HepG2 (cell line): ENCODE measurements at regions not wholly inside any gene's neighbourhood (a gene's known extent, or its start where the extent isn't known, plus 50 kb on each side); places are given as distances from the start of the nearest gene placed in this dataset.

ENCODE experiments used
- ATAC-seq: fragments of 200-7000 bp; cut with Tn5 transposase; 3 replicates; pipeline ENCODE4 v1.9.1; 2020; ENCODE audit warnings: mild to moderate bottlenecking, moderate library complexity
- BruUV-seq: library from RNA; stranded (reverse); fragments of 400-500 nt; replicated peaks from 2 replicates; lab custom pipeline; 2021; lab: Mats Ljungman, UMichigan
- CTCF ChIA-PET: fragments of 300-600 bp; formaldehyde crosslinking; extraction: SDS; loops from one replicate; lab custom pipeline; 2021; ENCODE audit warnings: low total read pairs, inconsistent platforms, low intra/inter-chr PET ratio; lab: Yijun Ruan, JAX
- POLR2A ChIA-PET: fragments of 350-600 bp; sonication (Branson Sonifier 250); formaldehyde crosslinking; loops from one replicate; lab custom pipeline; 2020; ENCODE audit warnings: antibody characterized with exemption, inconsistent platforms; lab: Yijun Ruan, JAX
- DNase-seq: peaks from one replicate; pipeline ENCODE4 v3.0.0-alpha.2; 2015; ENCODE audit warnings: low spot score
- FAIRE-seq: peaks from 3 replicates; lab custom pipeline; 2011; peaks lifted over from hg19 to GRCh38; lab: Jason Lieb, UNC
- H2AFZ ChIP-seq: one replicate; pipeline ENCODE4 v1.6.1; 2011; ENCODE audit warnings: low read length, inconsistent platforms
- H3K27ac ChIP-seq: fragments of 300-600 bp; 3 replicates; pipeline ENCODE4 v1.8.0; 2011; ENCODE audit warnings: mixed run types, mild to moderate bottlenecking, mixed read lengths, low read length, inconsistent platforms; ENCODE audit not compliant: insufficient read depth; ENCODE audit errors: extremely low read length
- H3K27me3 ChIP-seq, 2 experiments: fragments of 200-600 bp in 1 of 2; 2 replicates in 1 of 2; 3 replicates in 1 of 2; pipeline versions ENCODE4 v1.6.0 to v1.8.0; 2011; ENCODE audit warnings: low read length in 2 of 2, mild to moderate bottlenecking in 2 of 2, moderate library complexity in 2 of 2, inconsistent platforms in 1 of 2; ENCODE audit not compliant: insufficient read depth in 2 of 2, control insufficient read depth in 1 of 2
- H3K36me3 ChIP-seq, 2 experiments: fragments of 200-600 bp in 1 of 2; replicated peaks in 1 of 2; 2 replicates in 1 of 2; 3 replicates in 1 of 2; pipeline versions ENCODE4 v1.5.1 to v1.8.0; 2011; ENCODE audit warnings: low read length in 2 of 2, inconsistent platforms in 1 of 2; ENCODE audit not compliant: insufficient read depth in 2 of 2, control insufficient read depth in 1 of 2
- H3K4me1 ChIP-seq: 2 replicates; pipeline ENCODE4 v1.5.1; 2012; ENCODE audit warnings: low read length, inconsistent platforms; ENCODE audit not compliant: insufficient read depth
- H3K4me2 ChIP-seq: 2 replicates; pipeline ENCODE4 v1.6.0; 2011; ENCODE audit warnings: low read depth, low read length, inconsistent platforms
- H3K4me3 ChIP-seq, 3 experiments: fragments of 200-600 bp in 1 of 3; sonication (generic), shearing (Covaris generic) in 1 of 3; replicated peaks in 1 of 3; 2 replicates each; pipeline ENCODE4 v1.5.1; 2011 to 2016; ENCODE audit warnings: low read length in 3 of 3, inconsistent platforms in 2 of 3, low read depth in 2 of 3, mild to moderate bottlenecking in 2 of 3, control low read depth in 1 of 3, mixed read lengths in 1 of 3; ENCODE audit not compliant: insufficient read depth in 1 of 3
- H3K79me2 ChIP-seq: one replicate; pipeline ENCODE4 v1.6.1; 2011; ENCODE audit warnings: low read length, inconsistent platforms; ENCODE audit not compliant: insufficient read depth
- H3K9ac ChIP-seq: 2 replicates; pipeline ENCODE4 v1.6.0; 2011; ENCODE audit warnings: mild to moderate bottlenecking, low read depth, low read length, inconsistent platforms; ENCODE audit not compliant: insufficient read depth
- H3K9me3 ChIP-seq: 2 replicates; pipeline ENCODE4 v1.5.1; 2012; ENCODE audit warnings: mild to moderate bottlenecking, low read length
- H4K20me1 ChIP-seq: 2 replicates; pipeline ENCODE4 v1.6.0; 2011; ENCODE audit warnings: inconsistent platforms, mild to moderate bottlenecking, low read length, moderate library complexity; ENCODE audit not compliant: insufficient read depth
- FOXK1 ChIP-seq: sonication (generic); formaldehyde crosslinking; IDR thresholded peaks from 2 replicates; pipeline ENCODE4 v1.4.0; 2020; ENCODE audit warnings: low read depth, missing genetic modification reagents, borderline replicate concordance
- GFI1 ChIP-seq: sonication (generic); formaldehyde crosslinking; IDR thresholded peaks from 2 replicates; pipeline ENCODE4 v1.5.0; 2020; ENCODE audit warnings: missing genetic modification reagents, mild to moderate bottlenecking, borderline replicate concordance
- GLI4 ChIP-seq: sonication (generic); formaldehyde crosslinking; IDR thresholded peaks from 2 replicates; pipeline ENCODE4 v1.5.1; 2020; ENCODE audit warnings: missing genetic modification reagents, mild to moderate bottlenecking, moderate library complexity, borderline replicate concordance
- GZF1 ChIP-seq: sonication (generic); formaldehyde crosslinking; IDR thresholded peaks from 2 replicates; pipeline ENCODE4 v1.5.1; 2020; ENCODE audit warnings: mild to moderate bottlenecking, missing genetic modification reagents
- KAT7 ChIP-seq: IDR thresholded peaks from 2 replicates; pipeline ENCODE4 v1.6.1; 2018; ENCODE audit warnings: borderline replicate concordance, missing compliant biosample characterization
- MEIS2 ChIP-seq: sonication (generic); formaldehyde crosslinking; IDR thresholded peaks from 2 replicates; pipeline ENCODE4 v1.9.0; 2021; ENCODE audit warnings: mild to moderate bottlenecking, missing genetic modification reagents
- NBN ChIP-seq: fragments of 450-650 bp; conservative IDR thresholded peaks from 2 replicates; pipeline ENCODE4 v1.6.1; 2017
- NFYB ChIP-seq: sonication (generic); formaldehyde crosslinking; IDR thresholded peaks from 2 replicates; pipeline ENCODE4 v1.4.0; 2020; ENCODE audit warnings: missing genetic modification reagents
- SALL2 ChIP-seq: sonication (generic); formaldehyde crosslinking; IDR thresholded peaks from 2 replicates; pipeline ENCODE4 v1.8.1; 2023; ENCODE audit warnings: mild to moderate bottlenecking, missing genetic modification reagents, inconsistent platforms
- SIX4 ChIP-seq: sonication (generic); formaldehyde crosslinking; IDR thresholded peaks from 2 replicates; pipeline ENCODE4 v1.4.0; 2020; ENCODE audit warnings: missing genetic modification reagents
- SNAPC4 ChIP-seq: sonication (generic); formaldehyde crosslinking; IDR thresholded peaks from 2 replicates; pipeline ENCODE4 v1.4.0; 2020; ENCODE audit warnings: mild to moderate bottlenecking, missing genetic modification reagents
- THAP11 ChIP-seq: IDR thresholded peaks from 2 replicates; pipeline ENCODE4 v1.6.1; 2016; ENCODE audit warnings: missing biosample characterization, missing genetic modification reagents
- XBP1 ChIP-seq: sonication (generic); formaldehyde crosslinking; IDR thresholded peaks from 2 replicates; pipeline ENCODE4 v1.5.0; 2020; ENCODE audit warnings: missing genetic modification reagents
- ZFY ChIP-seq: sonication (generic); formaldehyde crosslinking; IDR thresholded peaks from 2 replicates; pipeline ENCODE4 v1.4.0; 2020; ENCODE audit warnings: missing genetic modification reagents
- ZNF354B ChIP-seq: sonication (generic); formaldehyde crosslinking; IDR thresholded peaks from 2 replicates; pipeline ENCODE4 v1.8.0; 2022; ENCODE audit warnings: mild to moderate bottlenecking, missing genetic modification reagents
- ZNF501 ChIP-seq: sonication (generic); formaldehyde crosslinking; IDR thresholded peaks from 2 replicates; pipeline ENCODE4 v1.5.1; 2020; ENCODE audit warnings: mild to moderate bottlenecking, moderate library complexity, missing genetic modification reagents
- ZNF597 ChIP-seq: sonication (generic); formaldehyde crosslinking; IDR thresholded peaks from 2 replicates; pipeline ENCODE4 v1.5.0; 2020; ENCODE audit warnings: missing genetic modification reagents
- ZNF788 ChIP-seq: sonication (generic); formaldehyde crosslinking; IDR thresholded peaks from 2 replicates; pipeline ENCODE4 v1.5.0; 2020; ENCODE audit warnings: mild to moderate bottlenecking, missing genetic modification reagents, borderline replicate concordance
- ZSCAN12 ChIP-seq: sonication (generic); formaldehyde crosslinking; IDR thresholded peaks from 2 replicates; pipeline ENCODE4 v1.9.0; 2021; ENCODE audit warnings: mild to moderate bottlenecking, missing genetic modification reagents
- ZSCAN9 ChIP-seq: IDR thresholded peaks from 2 replicates; pipeline ENCODE4 v1.6.1; 2016; ENCODE audit warnings: borderline replicate concordance
- WGBS: methylation state at CpG from one replicate; pipeline ENCODE4 v1.1.6; 2017; ENCODE audit warnings: low lambda C conversion rate; 5-methylcytosine and 5-hydroxymethylcytosine counted together
- in situ Hi-C: cut with HindIII; loops from 2 replicates; pipeline ENCODE4 v1.10.0; 2017; ENCODE audit warnings: low pct_unique_long_range_greater_than_20kb; ENCODE audit not compliant: extremely low pct_ligation_motif_present
- intact Hi-C: fragments of 100-400 bp; cut with micrococcal nuclease; formaldehyde crosslinking; loops from one replicate; pipeline ENCODE4 v1.10.0; 2022; ENCODE audit not compliant: unreplicated experiment

GRCh38 chr9:82231411-82231810 is 242.8 kb downstream of the SPATA31D1 start:
- H3K9ac ChIP-seq = no peak overlapping the region
- in situ Hi-C loops = no loop called here
- DNase-seq (no peak), FAIRE-seq (no peak), ATAC-seq (no peak)
- WGBS = 0% methylated on average over 2 of the region's 2 CpGs
- H3K9me3 ChIP-seq = peaks cover 37% of the 10 kb centered on the region
- no peaks in the 10 kb centered on the region for H3K36me3 ChIP-seq
- no peaks in the 10 kb centered on the region for H3K4me1 ChIP-seq
- no peaks in the 10 kb centered on the region for H3K79me2 ChIP-seq
- H2AFZ ChIP-seq = no peak overlapping the region
- no peak overlapping the region for H3K27ac ChIP-seq
- H3K4me3 ChIP-seq = no peak overlapping the region
- TF ChIP-seq MEIS2 (CRISPR knock-in tag) = no peak
- no peak for TF ChIP-seq SNAPC4
- no peak for TF ChIP-seq GFI1 (CRISPR knock-in tag)
- TF ChIP-seq ZNF501 (CRISPR knock-in tag) = no peak
- TF ChIP-seq ZSCAN12 (CRISPR knock-in tag) = no peak
- TF ChIP-seq ZNF354B (CRISPR knock-in tag) = no peak
- no peak for TF ChIP-seq ZFY (CRISPR knock-in tag)
- no peak for TF ChIP-seq NFYB (CRISPR knock-in tag)
- no peak for TF ChIP-seq ZNF597 (CRISPR knock-in tag)
- no peak for TF ChIP-seq SIX4 (CRISPR knock-in tag)
- no peak for TF ChIP-seq KAT7 (CRISPR knock-in tag)
- TF ChIP-seq SALL2 (CRISPR knock-in tag) = no peak
- TF ChIP-seq ZNF788 (CRISPR knock-in tag) = no peak
- no peak for TF ChIP-seq THAP11 (CRISPR knock-in tag)
- no peak for TF ChIP-seq XBP1
- TF ChIP-seq NBN = no peak
- TF ChIP-seq GZF1 (CRISPR knock-in tag) = no peak
- TF ChIP-seq FOXK1 (CRISPR knock-in tag) = no peak
- no peak for TF ChIP-seq ZSCAN9
- TF ChIP-seq GLI4 (CRISPR knock-in tag) = no peak
- TF ChIP-seq, all 625 proteins: peak for 0
- ChIA-PET CTCF (no interaction called here), POLR2A (no interaction called here)
- no peak overlapping the region for H3K4me2 ChIP-seq
- intact Hi-C loops = no loop called here
- no peaks in the 10 kb centered on the region for H4K20me1 ChIP-seq
- BruUV-seq = no TSS peak
- no peaks in the 10 kb centered on the region for H3K27me3 ChIP-seq
